ENCODE measurements at regions not wholly inside any gene's neighbourhood (a gene's known extent, or its start where the extent isn't known, plus 50 kb on each side); places are given as distances from the start of the nearest gene placed in this dataset.
"Not testable (repeated sequence)": the region's sequence is repeated elsewhere in the genome, so short reads cannot be mapped to it uniquely, and the experiment has no call there.

GRCh38 chr1:206404309-206405027 is 65.8 kb upstream of the IKBKE start:
- DNase-seq (ENCODE audit: low read depth in 2 of 2), result not testable (repeated sequence)

- not testable (repeated sequence) for DNase-seq (ENCODE audit: low read depth in 2 of 2)
These were observed 65.0 kb upstream of the IKBKE start for GRCh38 chr1:206405282-206405681.

- DNase-seq (ENCODE audit: low read depth in 2 of 2), result not testable (repeated sequence)
These were observed 61.6 kb upstream of the IKBKE start for GRCh38 chr1:206408371-206409288.

GRCh38 chr1:206411321-206411720 is 59.0 kb upstream of the IKBKE start:
- peak in 1 of 2 donors; percentile 17 for DNase-seq (ENCODE audit: low read depth in 2 of 2)

DNA sequence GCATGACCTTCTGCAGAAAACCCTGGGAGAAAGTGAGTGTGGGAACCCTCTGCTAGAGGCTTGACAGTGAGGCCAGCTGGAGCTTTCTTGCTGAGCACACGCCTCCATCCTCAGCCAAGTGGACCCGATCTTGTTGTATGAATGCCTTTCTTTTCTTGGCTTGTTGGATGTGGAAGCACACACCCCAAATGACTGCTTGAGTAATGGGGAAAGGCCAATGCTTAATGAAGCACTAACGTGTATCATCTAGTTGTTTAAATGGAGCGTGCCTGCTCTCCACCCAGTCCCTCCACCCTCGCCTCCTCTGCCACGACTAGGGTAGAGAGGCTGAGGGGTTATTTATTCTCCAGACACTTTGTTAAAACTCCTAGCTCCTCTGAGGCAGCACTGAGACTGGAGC is 54.3 kb upstream of the IKBKE start:
- no peak for DNase-seq (ENCODE audit: low read depth in 2 of 2)

DNA sequence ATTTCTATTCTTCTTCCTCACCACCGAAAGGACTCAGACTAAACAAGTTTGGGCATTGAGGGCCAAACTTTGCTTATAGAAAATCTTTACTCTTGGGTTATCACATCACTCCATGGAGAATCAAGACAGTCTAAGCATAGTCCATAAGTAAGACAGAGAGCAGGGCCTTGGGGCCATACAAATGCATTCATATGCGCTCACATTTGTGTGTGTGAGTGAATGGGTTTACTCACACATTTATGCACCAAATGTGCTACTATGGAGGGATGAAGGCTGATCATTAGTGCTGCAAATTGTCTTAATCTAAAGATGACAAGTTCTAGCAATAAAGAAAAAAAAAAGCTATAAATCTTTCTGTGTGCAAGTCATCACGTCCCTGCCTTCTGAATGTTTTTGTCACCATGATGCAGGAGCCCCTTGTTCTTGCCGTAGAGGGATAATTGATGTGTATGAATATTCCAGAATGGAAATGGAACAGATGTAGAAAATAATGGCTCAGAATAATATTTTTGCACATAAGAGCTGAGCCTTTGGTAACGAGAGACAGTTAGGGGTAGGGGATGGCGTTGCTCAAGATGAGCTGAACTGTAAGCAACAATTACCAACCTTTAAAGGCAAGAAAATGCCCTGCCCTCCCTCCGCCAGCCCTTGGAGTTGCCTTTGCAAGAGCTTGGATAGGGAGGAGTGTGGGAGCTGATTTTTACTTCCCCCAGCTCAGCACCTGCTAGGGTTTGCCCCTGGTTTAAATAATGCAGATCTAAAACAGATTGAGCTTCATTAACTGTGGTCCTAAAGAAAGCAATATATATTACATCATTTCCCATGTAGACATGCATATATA is 52.3 kb upstream of the IKBKE start:
- DNase-seq (ENCODE audit: low read depth in 2 of 2), result no peak

DNA sequence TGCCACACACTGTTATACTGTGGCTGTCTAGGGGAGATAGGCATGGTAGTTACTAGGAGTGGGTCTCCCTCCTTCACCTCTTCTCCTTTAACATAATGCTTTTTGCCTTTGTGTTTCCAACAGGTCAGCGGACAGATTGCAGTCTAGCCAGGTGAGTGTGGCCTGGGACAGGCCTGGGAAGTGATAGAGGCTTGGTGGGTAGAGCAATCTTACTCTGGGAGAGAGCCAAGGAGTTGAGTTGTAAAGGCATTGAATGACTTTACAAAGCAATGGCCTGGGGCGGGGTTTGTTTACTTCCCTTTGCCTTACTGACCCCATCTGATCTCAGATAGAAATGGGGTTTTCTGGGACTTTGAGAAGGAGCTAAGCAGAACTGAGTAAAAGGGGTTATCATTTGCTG is 51.0 kb upstream of the IKBKE start:
- DNase-seq (ENCODE audit: low read depth in 2 of 2), result no peak

- DNase-seq (ENCODE audit: low read depth in 2 of 2), result no peak
These were observed 50.5 kb upstream of the IKBKE start for GRCh38 chr1:206419783-206420182.

GRCh38 chr1:206420471-206420870 is 49.8 kb upstream of the IKBKE start:
- DNase-seq (ENCODE audit: low read depth in 2 of 2), result no peak
